OCI-LY1 (cell line): ENCODE measurements at regions not wholly inside any gene's neighbourhood (a gene's known extent, or its start where the extent isn't known, plus 50 kb on each side); places are given as distances from the start of the nearest gene placed in this dataset.

Source experiments
- H2AFZ ChIP-seq: fragments of 200-600 bp; sonication (generic), shearing (Covaris generic); 2 replicates; pipeline ENCODE4 v1.6.0; 2014; ENCODE audit warnings: antibody characterized with exemption, mild to moderate bottlenecking, low read length
- H3F3A ChIP-seq: fragments of 200-600 bp; sonication (generic), shearing (Covaris generic); 2 replicates; pipeline ENCODE4 v1.6.0; 2014; ENCODE audit warnings: mild to moderate bottlenecking, antibody characterized with exemption, low read length, moderate library complexity; ENCODE audit not compliant: insufficient read depth
- H3K27ac ChIP-seq: fragments of 200-600 bp; sonication (generic); 2 replicates; pipeline ENCODE4 v1.5.1; 2014; ENCODE audit warnings: low read length, mixed run types, mild to moderate bottlenecking, low read depth; ENCODE audit not compliant: poor library complexity, severe bottlenecking
- H3K27me3 ChIP-seq: fragments of 200-600 bp; sonication (generic); 2 replicates; pipeline ENCODE4 v1.6.0; 2014; ENCODE audit warnings: antibody characterized with exemption, mild to moderate bottlenecking, low read length, moderate library complexity; ENCODE audit not compliant: insufficient read depth
- H3K36me3 ChIP-seq: fragments of 200-600 bp; sonication (generic); 2 replicates; pipeline ENCODE4 v1.6.1; 2014; ENCODE audit warnings: mild to moderate bottlenecking, antibody characterized with exemption, low read length, moderate library complexity, mixed read lengths; ENCODE audit not compliant: insufficient read depth
- H3K4me1 ChIP-seq: fragments of 200-600 bp; sonication (generic); 2 replicates; pipeline ENCODE4 v1.5.1; 2014; ENCODE audit warnings: mild to moderate bottlenecking, low read length, moderate library complexity; ENCODE audit not compliant: insufficient read depth, severe bottlenecking
- H3K4me2 ChIP-seq: fragments of 200-600 bp; sonication (generic), shearing (Covaris generic); 2 replicates; pipeline ENCODE4 v1.6.1; 2014; ENCODE audit warnings: low read length
- H3K4me3 ChIP-seq: fragments of 200-600 bp; sonication (generic); 2 replicates; pipeline ENCODE4 v1.5.1; 2014; ENCODE audit warnings: low read length, low read depth, mild to moderate bottlenecking, mixed read lengths; ENCODE audit not compliant: poor library complexity, severe bottlenecking
- H3K79me2 ChIP-seq: fragments of 200-600 bp; shearing (Covaris generic); 2 replicates; pipeline ENCODE4 v1.6.1; 2016; ENCODE audit warnings: mixed run types, low read length, mixed read lengths; ENCODE audit not compliant: insufficient read depth
- H3K9ac ChIP-seq: fragments of 200-600 bp; sonication (generic), shearing (Covaris generic); 2 replicates; pipeline ENCODE4 v1.6.1; 2014; ENCODE audit warnings: mild to moderate bottlenecking, low read length, mixed read lengths
- H3K9me2 ChIP-seq: fragments of 200-600 bp; sonication (generic), shearing (Covaris generic); 2 replicates; pipeline ENCODE4 v1.6.1; 2014; ENCODE audit warnings: low read depth, mild to moderate bottlenecking, low read length, mixed read lengths
- H3K9me3 ChIP-seq: fragments of 200-600 bp; shearing (Covaris generic); 2 replicates; pipeline ENCODE4 v1.6.1; 2014; ENCODE audit warnings: low read length, mixed read lengths
- H4K20me1 ChIP-seq: fragments of 200-600 bp; sonication (generic), shearing (Covaris generic); 2 replicates; pipeline ENCODE4 v1.6.0; 2016; ENCODE audit warnings: mild to moderate bottlenecking, low read length; ENCODE audit not compliant: insufficient read depth
- EZH2 ChIP-seq: fragments of 200-600 bp; sonication (generic), shearing (Covaris generic); IDR thresholded peaks from 2 replicates; pipeline ENCODE4 v1.8.0; 2017; ENCODE audit warnings: borderline replicate concordance, mixed run types, mild to moderate bottlenecking, antibody characterized with exemption, low read length, moderate library complexity, mixed read lengths
- TF ChIP-seq, protein P1 (sequence below): fragments of 200-600 bp; sonication (generic), shearing (Covaris generic); IDR thresholded peaks from 2 replicates; pipeline ENCODE4 v1.5.1; 2017; ENCODE audit warnings: mild to moderate bottlenecking, antibody characterized with exemption, low read length, moderate library complexity, mixed read lengths

DNA sequence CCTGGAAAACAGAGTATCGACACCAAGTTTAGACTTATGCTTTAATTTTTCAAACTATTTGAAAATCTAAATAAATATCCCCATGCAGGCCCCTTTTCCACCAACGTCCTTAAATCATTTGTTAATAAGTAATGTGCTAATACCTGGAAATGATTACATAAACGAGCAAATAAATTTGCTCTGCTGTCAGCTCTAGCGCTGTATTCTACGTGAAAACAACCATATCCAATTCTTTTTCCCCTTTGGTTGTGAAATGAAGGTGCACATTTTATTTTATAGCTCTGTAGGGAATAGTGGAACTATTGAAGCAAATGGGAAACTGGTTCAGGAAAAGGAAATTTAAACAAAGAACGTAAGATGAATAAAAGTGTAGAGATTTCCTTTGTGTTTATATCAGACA, 137.7 kb upstream of the ZNF608 start:
- no peaks in the 10 kb centered on the region for H4K20me1 ChIP-seq

DNA sequence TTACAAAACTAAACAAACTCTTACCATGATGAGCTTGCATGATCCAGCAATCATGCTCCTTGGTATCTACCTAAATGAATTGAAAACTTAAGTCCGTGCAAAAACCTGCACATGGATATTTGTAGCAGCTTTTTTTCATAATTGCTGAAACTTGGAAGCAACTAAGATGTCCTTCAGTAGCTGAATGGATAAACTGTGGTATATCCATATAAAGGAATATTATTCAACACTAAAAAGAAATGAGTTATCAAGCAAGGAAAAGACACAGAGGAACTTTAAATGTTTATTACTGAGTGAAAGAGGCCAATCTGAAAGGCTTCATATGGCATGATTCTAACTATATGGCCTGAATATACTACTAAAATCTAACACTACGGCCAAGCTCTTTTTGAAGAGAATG, 139.1 kb upstream of the ZNF608 start:
- Histone ChIP-seq H3K9ac (no peak overlapping the region), H3K36me3 (no peaks in the 10 kb centered on the region), H3K4me3 (no peak overlapping the region), H3F3A (no peaks in the 10 kb centered on the region), H4K20me1 (no peaks in the 10 kb centered on the region), H3K9me2 (no peaks in the 10 kb centered on the region), H3K4me1 (peaks cover 30% of the 10 kb centered on the region), H2AFZ (no peak overlapping the region), H3K27me3 (no peaks in the 10 kb centered on the region), H3K4me2 (no peak overlapping the region), H3K27ac (no peak overlapping the region), H3K9me3 (peaks cover 6% of the 10 kb centered on the region), H3K79me2 (no peaks in the 10 kb centered on the region)
- no peak for TF ChIP-seq EZH2
- TF ChIP-seq, protein P1, sequence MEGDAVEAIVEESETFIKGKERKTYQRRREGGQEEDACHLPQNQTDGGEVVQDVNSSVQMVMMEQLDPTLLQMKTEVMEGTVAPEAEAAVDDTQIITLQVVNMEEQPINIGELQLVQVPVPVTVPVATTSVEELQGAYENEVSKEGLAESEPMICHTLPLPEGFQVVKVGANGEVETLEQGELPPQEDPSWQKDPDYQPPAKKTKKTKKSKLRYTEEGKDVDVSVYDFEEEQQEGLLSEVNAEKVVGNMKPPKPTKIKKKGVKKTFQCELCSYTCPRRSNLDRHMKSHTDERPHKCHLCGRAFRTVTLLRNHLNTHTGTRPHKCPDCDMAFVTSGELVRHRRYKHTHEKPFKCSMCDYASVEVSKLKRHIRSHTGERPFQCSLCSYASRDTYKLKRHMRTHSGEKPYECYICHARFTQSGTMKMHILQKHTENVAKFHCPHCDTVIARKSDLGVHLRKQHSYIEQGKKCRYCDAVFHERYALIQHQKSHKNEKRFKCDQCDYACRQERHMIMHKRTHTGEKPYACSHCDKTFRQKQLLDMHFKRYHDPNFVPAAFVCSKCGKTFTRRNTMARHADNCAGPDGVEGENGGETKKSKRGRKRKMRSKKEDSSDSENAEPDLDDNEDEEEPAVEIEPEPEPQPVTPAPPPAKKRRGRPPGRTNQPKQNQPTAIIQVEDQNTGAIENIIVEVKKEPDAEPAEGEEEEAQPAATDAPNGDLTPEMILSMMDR: no peak

More for the DNA sequence above, 137.7 kb upstream of the ZNF608 start:
- Histone ChIP-seq H3F3A (no peaks in the 10 kb centered on the region), H3K9me3 (peaks cover 6% of the 10 kb centered on the region), H3K4me3 (no peak overlapping the region), H3K4me2 (no peak overlapping the region), H3K36me3 (no peaks in the 10 kb centered on the region), H3K9me2 (no peaks in the 10 kb centered on the region), H2AFZ (no peak overlapping the region), H3K9ac (no peak overlapping the region), H3K4me1 (peaks cover 24% of the 10 kb centered on the region), H3K27ac (no peak overlapping the region), H3K79me2 (no peaks in the 10 kb centered on the region), H3K27me3 (no peaks in the 10 kb centered on the region)
- TF ChIP-seq, protein P1: no peak

DNA sequence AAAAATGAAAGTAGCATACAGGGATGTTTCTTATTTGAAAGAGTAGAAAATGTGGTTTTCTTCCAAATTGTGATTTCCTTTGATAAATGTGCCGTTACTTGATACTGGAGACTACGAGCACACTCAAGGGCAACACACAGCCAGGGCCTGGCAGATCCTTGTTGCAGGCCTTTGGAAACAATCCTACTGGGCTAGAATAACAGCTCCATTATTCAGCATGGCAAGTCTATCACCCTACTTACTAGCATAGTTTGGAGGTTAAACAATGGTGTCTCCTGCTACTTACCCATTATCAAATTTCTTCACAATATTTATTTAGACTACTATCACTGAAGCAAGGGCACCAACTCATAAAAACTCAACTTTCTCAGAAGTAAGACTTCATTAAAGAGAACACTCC, 140.8 kb upstream of the ZNF608 start:
- H3K4me2 ChIP-seq: no peak overlapping the region
- H3K79me2 ChIP-seq: no peaks in the 10 kb centered on the region
- H3K9me2 ChIP-seq: no peaks in the 10 kb centered on the region
- no peak overlapping the region for H3K9ac ChIP-seq
- no peak for TF ChIP-seq EZH2
- TF ChIP-seq, protein P1: no peak
- no peak overlapping the region for H3K4me3 ChIP-seq
- no peaks in the 10 kb centered on the region for H3K36me3 ChIP-seq
- H3F3A ChIP-seq: no peaks in the 10 kb centered on the region
- H3K4me1 ChIP-seq: peaks cover 30% of the 10 kb centered on the region
- no peak overlapping the region for H2AFZ ChIP-seq
- H3K27me3 ChIP-seq: no peaks in the 10 kb centered on the region
- peaks cover 6% of the 10 kb centered on the region for H3K9me3 ChIP-seq
- H4K20me1 ChIP-seq: no peaks in the 10 kb centered on the region
- H3K27ac ChIP-seq: no peak overlapping the region
